ENCODE measurements at regions not wholly inside any gene's neighbourhood (a gene's known extent, or its start where the extent isn't known, plus 50 kb on each side); places are given as distances from the start of the nearest gene placed in this dataset.

DNA sequence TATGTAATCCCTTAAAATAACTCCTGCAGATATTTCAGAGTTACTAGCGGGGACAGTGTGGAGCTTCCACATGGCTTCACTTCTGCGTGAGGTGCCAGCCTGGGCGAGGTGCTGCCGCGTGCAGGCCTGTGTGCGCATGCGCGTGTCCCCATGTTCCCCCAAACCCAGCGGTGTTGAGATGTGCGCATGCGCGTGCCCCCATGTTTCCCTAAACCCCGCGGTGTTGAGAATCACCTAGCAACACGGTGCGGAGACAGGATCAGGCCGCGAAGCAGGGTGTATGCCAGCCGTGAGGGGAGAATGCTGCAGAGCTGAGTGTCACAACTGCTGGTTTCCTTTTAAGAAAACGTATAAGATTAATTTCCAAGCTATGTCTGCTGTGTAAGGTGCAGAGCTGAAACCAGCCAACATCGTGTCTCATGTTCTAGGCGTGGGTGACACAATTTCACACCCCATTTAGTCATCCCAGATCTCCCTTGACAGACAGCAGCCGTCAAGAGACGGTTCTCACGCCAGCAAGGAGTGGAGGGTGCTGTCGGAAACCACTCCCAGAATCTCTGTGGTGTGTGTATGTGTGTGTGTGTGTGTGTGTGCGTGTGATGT is 71.9 kb upstream of the ADARB2 start:
- H3K27me3 ChIP-seq, result no peaks in the 10 kb centered on the region
- ATAC-seq (no peak), DNase-seq (no peak)
- intact Hi-C loops (cut with DNase I), result no loop called here
- WGBS, 2 donors, result 81 to 85% methylated on average over 27 of the region's 27 CpGs
- H3K4me1 ChIP-seq, result no peaks in the 10 kb centered on the region
- no peak overlapping the region for H3K4me3 ChIP-seq
- TF ChIP-seq CTCF (IDR thresholded peaks at IDR 0.05), result no peak
- H3K36me3 ChIP-seq, result no peaks in the 10 kb centered on the region
- no peak overlapping the region for H3K27ac ChIP-seq
- H3K9me3 ChIP-seq, result peaks cover 0 to 4% (median 0%) of the 10 kb centered on the region in 11 donors

GRCh38 chr10:1807924-1808323 is 70.6 kb upstream of the ADARB2 start:
- no peak for ATAC-seq
- no peak for DNase-seq
- 88 to 92% methylated on average over 25 of the region's 25 CpGs for WGBS, 2 donors

GRCh38 chr10:1807196-1807595 is 69.9 kb upstream of the ADARB2 start:
- no peaks in the 10 kb centered on the region for H3K27me3 ChIP-seq
- intact Hi-C loops (cut with DNase I), result no loop called here
- H3K4me1 ChIP-seq, result no peaks in the 10 kb centered on the region
- DNase-seq (no peak), ATAC-seq (no peak)
- TF ChIP-seq CTCF (IDR thresholded peaks at IDR 0.05), result no peak
- no peak overlapping the region for H3K4me3 ChIP-seq
- no peaks in the 10 kb centered on the region for H3K36me3 ChIP-seq
- H3K9me3 ChIP-seq, result peaks cover 0 to 4% (median 0%) of the 10 kb centered on the region in 11 donors
- 81 to 82% methylated on average over 9 of the region's 9 CpGs for WGBS, 2 donors
- no peak overlapping the region for H3K27ac ChIP-seq

More at GRCh38 chr10:1807924-1808323, 70.6 kb upstream of the ADARB2 start:
- Histone ChIP-seq H3K36me3 (no peaks in the 10 kb centered on the region), H3K4me1 (no peaks in the 10 kb centered on the region), H3K9me3 (peaks cover 0 to 4% (median 0%) of the 10 kb centered on the region in 11 donors), H3K4me3 (no peak overlapping the region), H3K27ac (no peak overlapping the region), H3K27me3 (no peaks in the 10 kb centered on the region)
- TF ChIP-seq CTCF (IDR thresholded peaks at IDR 0.05), result no peak
- intact Hi-C loops (cut with DNase I), result no loop called here

- Histone ChIP-seq H3K4me1 (no peaks in the 10 kb centered on the region), H3K36me3 (no peaks in the 10 kb centered on the region), H3K27me3 (no peaks in the 10 kb centered on the region), H3K27ac (no peak overlapping the region), H3K9me3 (peaks cover 0 to 18% (median 0%) of the 10 kb centered on the region in 11 donors), H3K4me3 (no peak overlapping the region)
- DNase-seq, result no peak
- 80 to 84% methylated on average over 2 of the region's 2 CpGs for WGBS, 2 donors
- no peak for TF ChIP-seq CTCF (IDR thresholded peaks at IDR 0.05)
- intact Hi-C loops (cut with DNase I), result no loop called here
- no peak for ATAC-seq
Measured at GRCh38 chr10:1802413-1802812, 65.1 kb upstream of the ADARB2 start.
